Rectal smooth muscle tissue (tissue), 1 donor: ENCODE measurements at regions not wholly inside any gene's neighbourhood (a gene's known extent, or its start where the extent isn't known, plus 50 kb on each side); places are given as distances from the start of the nearest gene placed in this dataset.

Experiments
- H3K27ac ChIP-seq: one replicate; pipeline ENCODE4 v1.7.0; 2013; ENCODE audit warnings: low read depth, low read length, inconsistent platforms
- H3K27me3 ChIP-seq: one replicate; pipeline ENCODE4 v1.7.0; 2013; ENCODE audit warnings: low read length; ENCODE audit not compliant: control insufficient read depth, insufficient read depth
- H3K36me3 ChIP-seq: one replicate; pipeline ENCODE4 v1.7.0; 2013; ENCODE audit warnings: low read length; ENCODE audit not compliant: control insufficient read depth, insufficient read depth
- H3K4me1 ChIP-seq: one replicate; pipeline ENCODE4 v1.7.0; 2013; ENCODE audit warnings: low read length; ENCODE audit not compliant: control insufficient read depth, insufficient read depth
- H3K4me3 ChIP-seq: one replicate; pipeline ENCODE4 v1.7.0; 2013; ENCODE audit warnings: low read length
- H3K9ac ChIP-seq: one replicate; pipeline ENCODE4 v1.7.0; 2013; ENCODE audit warnings: low read length

GRCh38 chr11:106177311-106177710 is 99.8 kb downstream of the AASDHPPT start:
- Histone ChIP-seq H3K9ac (no peak overlapping the region), H3K27ac (no peak overlapping the region), H3K4me3 (no peak overlapping the region), H3K27me3 (no peaks in the 10 kb centered on the region), H3K4me1 (peaks cover 5% of the 10 kb centered on the region), H3K36me3 (no peaks in the 10 kb centered on the region)

GRCh38 chr11:106178361-106178760 is 100.9 kb downstream of the AASDHPPT start:
- Histone ChIP-seq H3K4me1 (peaks cover 5% of the 10 kb centered on the region), H3K27ac (no peak overlapping the region), H3K27me3 (no peaks in the 10 kb centered on the region), H3K36me3 (no peaks in the 10 kb centered on the region), H3K9ac (no peak overlapping the region), H3K4me3 (no peak overlapping the region)

- Histone ChIP-seq H3K4me1 (peaks cover 5% of the 10 kb centered on the region), H3K9ac (no peak overlapping the region), H3K27me3 (no peaks in the 10 kb centered on the region), H3K27ac (no peak overlapping the region), H3K36me3 (no peaks in the 10 kb centered on the region), H3K4me3 (no peak overlapping the region)
Observed at GRCh38 chr11:106179048-106179447, 101.6 kb downstream of the AASDHPPT start.

GRCh38 chr11:106186630-106187029 is 109.2 kb downstream of the AASDHPPT start:
- no peaks in the 10 kb centered on the region for H3K4me1 ChIP-seq
- H3K9ac ChIP-seq, result no peak overlapping the region
- no peaks in the 10 kb centered on the region for H3K36me3 ChIP-seq
- no peak overlapping the region for H3K27ac ChIP-seq
- no peaks in the 10 kb centered on the region for H3K27me3 ChIP-seq
- H3K4me3 ChIP-seq, result no peak overlapping the region

GRCh38 chr11:106187860-106188456 is 110.5 kb downstream of the AASDHPPT start:
- no peaks in the 10 kb centered on the region for H3K36me3 ChIP-seq
- H3K4me3 ChIP-seq, result no peak overlapping the region
- H3K9ac ChIP-seq, result no peak overlapping the region
- no peak overlapping the region for H3K27ac ChIP-seq
- no peaks in the 10 kb centered on the region for H3K27me3 ChIP-seq
- H3K4me1 ChIP-seq, result no peaks in the 10 kb centered on the region

GRCh38 chr11:106193956-106194355 is 116.5 kb downstream of the AASDHPPT start:
- Histone ChIP-seq H3K4me3 (no peak overlapping the region), H3K9ac (no peak overlapping the region), H3K4me1 (no peaks in the 10 kb centered on the region), H3K27ac (no peak overlapping the region), H3K27me3 (no peaks in the 10 kb centered on the region), H3K36me3 (no peaks in the 10 kb centered on the region)

GRCh38 chr11:106197438-106197837 is 120.0 kb downstream of the AASDHPPT start:
- H3K27me3 ChIP-seq, result no peaks in the 10 kb centered on the region
- H3K36me3 ChIP-seq, result no peaks in the 10 kb centered on the region
- no peak overlapping the region for H3K4me3 ChIP-seq
- no peaks in the 10 kb centered on the region for H3K4me1 ChIP-seq
- no peak overlapping the region for H3K27ac ChIP-seq
- H3K9ac ChIP-seq, result no peak overlapping the region

- Histone ChIP-seq H3K4me3 (no peak overlapping the region), H3K27ac (no peak overlapping the region), H3K9ac (no peak overlapping the region), H3K27me3 (no peaks in the 10 kb centered on the region), H3K4me1 (no peaks in the 10 kb centered on the region), H3K36me3 (no peaks in the 10 kb centered on the region)
Observed at GRCh38 chr11:106202935-106203620, 125.6 kb downstream of the AASDHPPT start.

- H3K4me3 ChIP-seq, result no peak overlapping the region
- no peaks in the 10 kb centered on the region for H3K4me1 ChIP-seq
- H3K36me3 ChIP-seq, result no peaks in the 10 kb centered on the region
- no peaks in the 10 kb centered on the region for H3K27me3 ChIP-seq
- H3K9ac ChIP-seq, result no peak overlapping the region
- H3K27ac ChIP-seq, result no peak overlapping the region
Observed at GRCh38 chr11:106208760-106209159, 131.3 kb downstream of the AASDHPPT start.

GRCh38 chr11:106212081-106212480 is 134.6 kb downstream of the AASDHPPT start:
- Histone ChIP-seq H3K4me3 (no peak overlapping the region), H3K27me3 (no peaks in the 10 kb centered on the region), H3K4me1 (no peaks in the 10 kb centered on the region), H3K27ac (no peak overlapping the region), H3K9ac (no peak overlapping the region), H3K36me3 (no peaks in the 10 kb centered on the region)

- H3K27ac ChIP-seq, result no peak overlapping the region
- no peaks in the 10 kb centered on the region for H3K4me1 ChIP-seq
- no peak overlapping the region for H3K4me3 ChIP-seq
- no peaks in the 10 kb centered on the region for H3K27me3 ChIP-seq
- H3K9ac ChIP-seq, result no peak overlapping the region
- H3K36me3 ChIP-seq, result no peaks in the 10 kb centered on the region
Observed at GRCh38 chr11:106216281-106216680, 138.8 kb downstream of the AASDHPPT start.

GRCh38 chr11:106217456-106217855 is 140.0 kb downstream of the AASDHPPT start:
- no peaks in the 10 kb centered on the region for H3K27me3 ChIP-seq
- H3K27ac ChIP-seq, result no peak overlapping the region
- H3K4me3 ChIP-seq, result no peak overlapping the region
- H3K4me1 ChIP-seq, result no peaks in the 10 kb centered on the region
- H3K36me3 ChIP-seq, result no peaks in the 10 kb centered on the region
- H3K9ac ChIP-seq, result no peak overlapping the region

- Histone ChIP-seq H3K4me3 (no peak overlapping the region), H3K4me1 (no peaks in the 10 kb centered on the region), H3K27ac (no peak overlapping the region), H3K36me3 (no peaks in the 10 kb centered on the region), H3K9ac (no peak overlapping the region), H3K27me3 (no peaks in the 10 kb centered on the region)
Observed at GRCh38 chr11:106218106-106218505, 140.6 kb downstream of the AASDHPPT start.
